GM19397 (cell line): ENCODE measurements at regions not wholly inside any gene's neighbourhood (a gene's known extent, or its start where the extent isn't known, plus 50 kb on each side); places are given as distances from the start of the nearest gene placed in this dataset.

ENCODE experiments used
- ATAC-seq: cut with Tn5 transposase; IDR thresholded peaks from one replicate; pipeline ENCODE4 v1.9.1; 2021; ENCODE audit warnings: mild to moderate bottlenecking, moderate library complexity; ENCODE audit not compliant: unreplicated experiment

- no peak for ATAC-seq
Observed at GRCh38 chr22:47230741-47231140, 468.3 kb downstream of the TBC1D22A start.

- ATAC-seq: no peak
Observed at GRCh38 chr22:47230251-47230650, 467.8 kb downstream of the TBC1D22A start.

- ATAC-seq: no peak
Observed at GRCh38 chr22:47228767-47229166, 466.3 kb downstream of the TBC1D22A start.

- no peak for ATAC-seq
Observed at GRCh38 chr22:47225931-47226633, 463.6 kb downstream of the TBC1D22A start.

GRCh38 chr22:47225080-47225930 is 462.9 kb downstream of the TBC1D22A start:
- ATAC-seq: no peak
